GM18909 (cell line): ENCODE measurements at regions not wholly inside any gene's neighbourhood (a gene's known extent, or its start where the extent isn't known, plus 50 kb on each side); places are given as distances from the start of the nearest gene placed in this dataset.
"Not testable (repeated sequence)": the region's sequence is repeated elsewhere in the genome, so short reads cannot be mapped to it uniquely, and the experiment has no call there.

Source experiments
- ATAC-seq: cut with Tn5 transposase; IDR thresholded peaks from one replicate; pipeline ENCODE4 v1.9.1; 2021; ENCODE audit warnings: mild to moderate bottlenecking; ENCODE audit not compliant: unreplicated experiment, poor library complexity

- no peak for ATAC-seq
Observed at GRCh38 chr17:33868899-33869298, 386.2 kb upstream of the CCL2 start.

DNA sequence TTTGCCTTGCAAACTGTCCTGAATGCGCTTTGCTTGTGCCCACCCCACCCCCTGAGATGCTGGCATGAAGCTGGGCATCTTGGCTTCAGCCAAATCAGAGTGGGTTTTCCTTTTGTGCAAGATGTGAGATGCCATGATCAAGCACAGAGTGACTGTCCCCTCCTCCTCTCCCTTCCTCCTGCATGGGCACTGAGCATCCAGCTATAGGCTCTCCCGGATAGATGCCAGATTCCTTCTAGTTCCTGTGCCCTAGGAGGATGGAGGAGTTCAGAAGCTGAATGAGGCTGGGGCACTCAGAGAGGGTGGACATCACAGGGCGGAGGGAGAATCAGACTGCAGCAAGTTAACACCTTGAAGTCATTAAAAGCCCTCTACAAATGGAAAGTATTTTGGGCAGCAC lies 384.1 kb upstream of the CCL2 start:
- ATAC-seq = no peak

DNA sequence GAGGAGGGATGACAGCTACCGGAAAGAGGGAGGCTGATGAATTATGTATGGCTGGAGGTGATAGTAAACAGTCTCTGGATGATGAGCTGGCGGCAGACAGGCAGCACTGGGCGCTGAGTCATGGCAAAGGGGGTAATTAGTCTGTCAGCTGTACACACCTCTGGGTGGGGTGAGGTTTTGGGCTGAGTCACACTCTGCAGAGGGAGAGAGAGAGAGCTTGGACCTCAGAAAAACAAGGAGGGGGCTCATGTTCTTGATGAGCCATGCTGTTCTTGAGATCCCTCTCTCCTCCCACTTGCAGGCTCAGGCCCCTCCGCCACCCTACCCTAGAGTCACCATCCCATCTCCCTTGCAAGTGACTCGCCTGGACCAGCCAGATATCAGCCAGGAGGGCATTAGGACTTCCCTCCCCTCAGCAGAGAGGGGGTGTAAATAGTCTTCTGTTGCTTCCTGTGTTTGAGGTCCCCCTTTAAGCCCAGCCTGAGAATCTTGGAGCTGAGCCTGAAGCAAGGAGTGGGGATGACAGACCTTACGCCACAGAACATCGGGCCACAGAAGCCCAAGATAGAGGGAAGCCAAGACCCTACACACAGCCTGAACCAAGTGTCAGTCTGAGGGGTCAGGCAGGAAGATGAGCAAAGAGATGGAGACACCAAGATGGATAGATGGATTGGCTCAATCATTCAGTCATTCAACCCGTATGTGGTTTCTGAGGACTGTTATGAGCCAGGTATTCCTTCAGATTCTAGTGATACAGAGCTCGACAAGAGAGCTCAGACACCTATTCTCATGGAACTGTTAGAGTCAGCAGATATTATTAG lies 383.2 kb upstream of the CCL2 start:
- no peak for ATAC-seq

- ATAC-seq = no peak
Observed at GRCh38 chr17:33873201-33873617, 381.9 kb upstream of the CCL2 start.

DNA sequence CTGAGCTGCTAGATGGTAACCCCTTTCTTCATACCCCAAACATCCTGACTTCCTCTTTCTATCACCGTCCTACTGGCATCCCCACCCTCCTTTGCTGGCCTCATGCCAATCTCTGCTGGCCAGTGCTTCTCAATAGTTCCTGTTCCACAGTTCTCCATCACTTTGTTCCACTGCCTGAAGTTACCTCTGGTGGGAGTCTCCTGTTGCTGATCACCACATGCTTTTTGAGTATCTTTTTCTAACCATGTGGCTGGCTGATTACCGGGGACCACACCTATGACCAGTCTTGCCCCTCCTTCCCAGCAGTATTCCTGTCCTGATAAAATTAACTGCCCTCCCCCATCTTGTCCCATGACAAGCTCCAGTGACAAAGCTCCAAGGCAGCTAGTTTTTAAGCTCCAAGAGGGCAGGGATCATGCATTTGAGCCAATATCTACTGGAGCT lies 380.4 kb upstream of the CCL2 start:
- no peak for ATAC-seq

- ATAC-seq = no peak
Observed at GRCh38 chr17:33875973-33876372, 379.1 kb upstream of the CCL2 start.

DNA sequence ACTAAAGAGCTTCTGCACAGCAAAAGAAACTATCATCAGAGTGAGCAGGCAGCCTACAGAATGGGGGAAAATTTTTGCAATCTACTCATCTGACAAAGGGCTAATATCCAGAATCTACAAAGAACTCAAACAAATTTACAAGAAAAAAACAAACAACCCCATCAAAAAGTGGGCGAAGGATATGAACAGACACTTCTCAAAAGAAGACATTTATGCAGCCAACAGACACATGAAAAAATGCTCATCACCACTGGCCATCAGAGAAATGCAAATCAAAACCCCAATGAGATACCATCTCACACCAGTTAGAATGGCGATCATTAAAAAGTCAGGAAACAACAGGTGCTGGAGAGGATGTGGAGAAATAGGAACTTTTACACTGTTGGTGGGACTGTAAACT lies 372.8 kb upstream of the CCL2 start:
- ATAC-seq = not testable (repeated sequence)

DNA sequence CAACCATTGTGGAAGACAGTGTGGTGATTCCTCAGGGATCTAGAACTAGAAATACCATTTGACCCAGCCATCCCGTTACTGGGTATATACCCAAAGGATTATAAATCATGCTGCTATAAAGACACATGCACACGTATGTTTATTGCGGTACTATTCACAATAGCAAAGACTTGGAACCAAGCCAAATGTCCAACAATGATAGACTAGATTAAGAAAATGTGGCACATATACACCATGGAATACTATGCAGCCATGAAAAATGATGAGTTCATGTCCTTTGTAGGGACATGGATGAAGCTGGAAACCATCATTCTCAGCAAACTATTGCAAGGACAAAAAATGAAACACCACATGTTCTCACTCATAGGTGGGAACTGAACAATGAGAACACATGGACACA lies 372.4 kb upstream of the CCL2 start:
- not testable (repeated sequence) for ATAC-seq

DNA sequence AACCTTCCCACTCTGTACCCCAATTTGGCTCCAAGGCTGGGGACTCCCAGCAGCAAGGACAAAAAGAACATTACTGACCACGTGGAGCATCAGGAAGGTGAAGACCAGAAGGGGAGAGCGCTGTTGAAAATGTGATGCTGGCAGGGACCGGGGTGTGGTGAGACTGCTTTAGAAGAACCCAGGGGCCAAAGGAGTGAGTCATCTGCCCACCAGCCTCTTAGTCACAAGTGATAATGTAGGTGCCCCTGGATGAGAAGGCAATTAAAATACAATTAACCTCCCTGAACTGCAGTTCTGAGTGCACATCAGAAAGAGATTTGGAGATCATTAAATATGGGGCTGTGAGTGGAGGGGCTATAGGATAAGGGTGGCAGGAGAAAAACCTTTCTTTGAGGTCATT lies 366.6 kb upstream of the CCL2 start:
- ATAC-seq = no peak

- ATAC-seq = no peak
Observed at GRCh38 chr17:33889040-33889439, 366.0 kb upstream of the CCL2 start.

DNA sequence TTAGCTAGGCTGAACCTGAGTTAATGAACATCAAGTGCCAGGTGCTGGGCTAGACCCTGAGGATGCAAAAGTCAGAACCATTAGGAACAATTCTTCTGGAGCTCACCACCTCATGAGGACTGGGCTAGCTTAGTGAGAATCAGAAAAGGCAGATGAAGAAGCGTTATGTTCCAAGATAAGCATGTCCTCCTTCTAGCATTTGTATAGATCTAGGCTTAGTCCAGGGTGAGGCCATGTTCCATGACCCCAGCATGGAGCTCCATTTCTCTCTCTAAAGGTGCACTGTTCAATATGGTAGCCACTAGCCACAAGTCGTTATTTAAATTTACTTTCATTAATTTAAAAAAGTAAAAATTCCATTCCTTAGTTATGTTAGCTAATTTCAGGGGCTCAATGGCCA lies 365.3 kb upstream of the CCL2 start:
- no peak for ATAC-seq

GRCh38 chr17:33892717-33893591 lies 362.1 kb upstream of the CCL2 start:
- ATAC-seq = no peak

- ATAC-seq = no peak
Observed at GRCh38 chr17:33895491-33895890, 359.6 kb upstream of the CCL2 start.

DNA sequence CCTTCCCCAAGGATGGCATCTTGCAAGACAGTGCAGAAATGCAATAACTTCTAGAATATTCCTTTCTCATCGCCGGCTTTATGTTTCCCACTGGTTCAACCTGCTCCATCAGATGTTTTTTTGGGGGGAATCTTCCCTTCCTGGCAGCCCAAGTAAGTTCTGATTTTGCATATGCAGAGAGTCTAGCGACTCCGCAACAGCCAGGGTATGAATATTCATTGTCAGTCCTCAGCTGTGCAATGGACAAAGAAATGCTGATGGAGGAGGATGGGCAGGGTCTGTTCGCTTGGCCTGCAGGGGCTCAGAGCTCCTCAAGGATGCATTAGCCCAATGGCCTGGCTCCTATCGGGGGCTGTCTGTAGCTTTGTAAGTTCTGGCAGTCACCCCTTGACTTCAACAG lies 358.8 kb upstream of the CCL2 start:
- ATAC-seq = no peak

DNA sequence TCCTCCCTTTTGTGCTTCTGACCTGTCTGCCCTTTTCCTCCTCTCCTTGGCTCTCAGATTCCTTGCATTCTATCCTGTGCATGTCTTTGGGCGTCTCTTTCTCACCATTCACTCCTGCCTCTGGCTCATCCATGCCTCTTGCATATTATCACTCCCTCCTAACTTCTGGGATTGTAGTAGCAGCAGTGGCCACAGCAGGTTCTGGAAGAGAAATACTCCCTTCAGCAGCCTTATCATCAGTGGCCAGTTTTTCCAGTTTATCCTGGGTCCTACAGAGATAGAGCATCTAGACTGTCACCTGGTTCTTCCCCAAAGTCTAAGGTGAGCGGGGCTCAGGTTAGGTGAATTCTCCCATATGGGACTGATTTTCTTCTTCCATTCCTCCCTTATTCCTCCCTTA lies 354.0 kb upstream of the CCL2 start:
- no peak for ATAC-seq

- no peak for ATAC-seq
Observed at GRCh38 chr17:33902901-33903449, 352.1 kb upstream of the CCL2 start.

GRCh38 chr17:33904476-33904875 lies 350.6 kb upstream of the CCL2 start:
- ATAC-seq = no peak

- no peak for ATAC-seq
Observed at GRCh38 chr17:33905338-33905800, 349.7 kb upstream of the CCL2 start.

GRCh38 chr17:33908363-33909064 lies 346.6 kb upstream of the CCL2 start:
- no peak for ATAC-seq

GRCh38 chr17:33910200-33910857 lies 344.8 kb upstream of the CCL2 start:
- no peak for ATAC-seq
